GM12864 (cell line): ENCODE measurements at regions not wholly inside any gene's neighbourhood (a gene's known extent, or its start where the extent isn't known, plus 50 kb on each side); places are given as distances from the start of the nearest gene placed in this dataset.

Experiments used
- DNase-seq: peaks from one replicate; pipeline ENCODE4 v3.0.0-alpha.2; 2011; ENCODE audit warnings: low read depth
- H3K4me3 ChIP-seq: 2 replicates; pipeline ENCODE4 v1.5.1; 2011; ENCODE audit warnings: mild to moderate bottlenecking, low read depth, low read length, control low read depth
- TF ChIP-seq, protein P1 (sequence below): IDR thresholded peaks from 2 replicates; pipeline ENCODE4 v1.5.1; 2011; ENCODE audit warnings: low read depth, mild to moderate bottlenecking, moderate library complexity, low read length, control low read depth, inconsistent platforms; ENCODE audit errors: missing control alignments

DNA sequence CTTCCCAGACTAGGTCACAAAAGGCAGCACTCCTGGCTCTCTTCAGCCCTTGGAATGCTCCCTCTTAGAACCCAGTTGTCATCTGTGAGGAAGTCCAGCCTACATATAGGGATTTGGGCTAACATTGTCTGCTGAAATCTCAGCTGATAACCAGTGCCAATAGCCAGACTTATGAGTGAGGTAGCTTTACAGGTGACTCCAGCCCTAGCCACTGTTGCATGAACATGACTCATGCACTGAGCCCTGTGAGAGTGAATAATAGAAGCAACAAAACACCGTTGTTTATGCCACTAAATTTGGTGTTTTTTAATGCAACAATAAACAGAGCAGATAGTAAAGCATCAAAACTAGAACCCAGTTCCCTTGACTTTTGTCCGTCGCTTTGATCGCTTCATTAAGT lies 433.2 kb downstream of the STIM2 start:
- TF ChIP-seq, protein P1, sequence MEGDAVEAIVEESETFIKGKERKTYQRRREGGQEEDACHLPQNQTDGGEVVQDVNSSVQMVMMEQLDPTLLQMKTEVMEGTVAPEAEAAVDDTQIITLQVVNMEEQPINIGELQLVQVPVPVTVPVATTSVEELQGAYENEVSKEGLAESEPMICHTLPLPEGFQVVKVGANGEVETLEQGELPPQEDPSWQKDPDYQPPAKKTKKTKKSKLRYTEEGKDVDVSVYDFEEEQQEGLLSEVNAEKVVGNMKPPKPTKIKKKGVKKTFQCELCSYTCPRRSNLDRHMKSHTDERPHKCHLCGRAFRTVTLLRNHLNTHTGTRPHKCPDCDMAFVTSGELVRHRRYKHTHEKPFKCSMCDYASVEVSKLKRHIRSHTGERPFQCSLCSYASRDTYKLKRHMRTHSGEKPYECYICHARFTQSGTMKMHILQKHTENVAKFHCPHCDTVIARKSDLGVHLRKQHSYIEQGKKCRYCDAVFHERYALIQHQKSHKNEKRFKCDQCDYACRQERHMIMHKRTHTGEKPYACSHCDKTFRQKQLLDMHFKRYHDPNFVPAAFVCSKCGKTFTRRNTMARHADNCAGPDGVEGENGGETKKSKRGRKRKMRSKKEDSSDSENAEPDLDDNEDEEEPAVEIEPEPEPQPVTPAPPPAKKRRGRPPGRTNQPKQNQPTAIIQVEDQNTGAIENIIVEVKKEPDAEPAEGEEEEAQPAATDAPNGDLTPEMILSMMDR, result no peak
- no peak overlapping the region for H3K4me3 ChIP-seq
- DNase-seq, result no peak

DNA sequence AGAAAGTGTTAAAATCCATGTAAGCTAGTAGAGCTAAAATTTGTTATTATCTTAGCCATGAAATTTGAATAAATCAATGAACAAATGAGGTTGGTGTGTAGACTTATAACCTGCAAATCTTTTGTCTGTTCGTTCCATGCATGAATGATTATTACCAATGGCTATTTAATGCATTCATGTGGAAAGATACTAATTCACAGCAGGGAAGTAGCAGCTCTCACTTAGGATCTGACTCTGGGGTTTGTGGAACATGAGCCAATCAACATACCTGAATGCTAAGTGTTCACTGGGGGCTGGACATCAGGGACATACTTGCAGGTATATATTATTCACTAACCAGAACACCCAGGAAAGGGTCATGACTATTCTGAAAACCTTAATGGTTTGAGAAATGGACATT lies 444.1 kb downstream of the STIM2 start:
- H3K4me3 ChIP-seq, result no peak overlapping the region
- no peak for DNase-seq
- TF ChIP-seq, protein P1, result no peak

DNA sequence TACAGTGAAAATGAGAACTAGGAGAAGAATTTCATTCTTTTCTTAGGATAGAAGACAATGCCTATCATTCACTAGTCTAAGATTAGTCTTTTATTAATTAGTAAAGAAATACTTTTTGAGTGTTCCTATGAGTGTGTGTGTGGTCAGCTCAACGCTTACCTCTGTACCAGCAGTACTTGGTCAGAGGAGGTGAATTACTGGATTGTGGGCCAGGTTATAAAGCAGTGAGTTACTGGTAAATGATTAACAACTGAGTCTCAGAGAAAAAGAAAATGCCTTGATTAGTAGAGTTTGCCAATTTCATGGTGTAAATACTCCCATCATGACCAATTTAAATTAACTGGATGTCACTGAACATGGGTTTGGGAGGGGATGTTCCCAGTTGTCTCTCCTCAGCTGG lies 444.6 kb downstream of the STIM2 start:
- DNase-seq, result no peak
- H3K4me3 ChIP-seq, result no peak overlapping the region
- TF ChIP-seq, protein P1, result no peak

DNA sequence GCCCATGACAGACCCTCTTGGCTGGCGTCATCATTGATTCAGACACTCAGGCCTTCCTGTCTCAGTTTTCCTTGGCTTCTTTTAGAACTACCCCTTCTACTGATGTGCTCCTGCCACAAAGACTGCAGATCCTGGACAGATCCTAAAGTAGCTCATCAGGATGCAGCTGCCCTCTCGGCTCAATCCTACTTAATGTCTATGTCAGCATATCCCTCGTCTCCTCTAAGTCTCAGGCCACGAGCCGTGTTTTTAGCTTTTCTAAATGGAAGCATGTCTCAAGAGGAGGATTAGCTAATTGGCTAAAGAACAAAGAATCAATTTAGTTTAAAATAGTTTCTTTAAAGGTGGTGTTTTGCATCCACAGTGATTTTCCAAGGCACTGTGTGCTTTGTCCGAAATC lies 447.7 kb downstream of the STIM2 start:
- H3K4me3 ChIP-seq, result no peak overlapping the region
- no peak for DNase-seq
- TF ChIP-seq, protein P1, result no peak

DNA sequence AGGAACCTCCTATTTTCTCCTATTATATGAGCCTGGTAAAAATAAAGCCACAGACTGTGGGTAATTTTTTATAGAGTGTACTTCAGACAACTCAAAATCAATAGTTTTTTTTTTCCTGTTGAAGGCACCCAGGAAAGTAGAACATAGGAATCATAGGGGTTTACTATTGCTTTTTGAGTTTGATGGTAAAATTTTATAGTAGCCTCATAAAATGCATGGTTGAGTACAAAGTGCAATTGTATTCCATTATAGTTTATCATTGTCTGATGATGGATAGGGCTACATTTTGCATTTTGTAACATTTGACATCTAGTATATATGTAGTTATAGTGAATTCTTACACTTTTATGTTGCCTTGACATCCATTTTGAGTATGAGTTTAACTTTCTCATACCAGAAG lies 455.0 kb downstream of the STIM2 start:
- TF ChIP-seq, protein P1, result no peak
- no peak overlapping the region for H3K4me3 ChIP-seq
- DNase-seq, result no peak

DNA sequence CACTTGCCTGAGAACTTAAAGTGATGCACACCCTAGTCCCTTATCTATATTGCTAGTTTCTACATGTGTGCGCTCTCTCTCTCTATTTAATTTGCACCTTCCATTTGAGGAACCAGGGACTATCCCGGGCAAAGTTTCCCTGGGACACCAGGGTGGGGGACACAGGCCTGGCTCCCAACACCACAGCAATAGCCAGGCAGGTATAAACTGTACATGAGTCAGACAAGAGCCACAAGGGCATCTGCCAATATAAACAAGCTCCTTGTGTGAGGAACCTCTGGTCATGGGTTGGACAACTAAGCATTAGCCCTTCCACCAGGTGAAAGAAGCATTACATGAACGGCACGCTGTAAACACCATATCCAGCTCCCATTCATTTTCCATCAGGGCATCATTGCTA lies 455.5 kb downstream of the STIM2 start:
- TF ChIP-seq, protein P1, result no peak
- DNase-seq, result no peak
- no peak overlapping the region for H3K4me3 ChIP-seq

DNA sequence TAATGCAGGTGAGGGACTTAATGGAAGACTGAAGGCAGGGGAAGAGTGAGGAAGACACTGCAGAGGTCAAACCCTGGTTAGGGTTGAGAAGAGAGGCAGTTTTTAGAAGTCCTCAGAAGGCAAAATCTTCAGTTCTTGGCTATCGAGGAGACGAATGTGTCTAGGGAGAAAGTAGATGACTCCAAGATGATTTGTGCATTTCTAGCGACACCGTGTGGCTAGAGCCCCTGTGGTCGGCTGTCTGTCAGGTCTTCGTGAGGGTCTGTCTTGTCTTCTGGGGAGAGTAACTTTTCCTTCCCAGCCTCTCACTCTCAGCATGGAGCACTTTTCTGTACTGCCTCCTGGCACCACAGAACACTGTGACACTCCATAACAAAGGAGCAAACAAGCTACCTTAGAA lies 458.1 kb downstream of the STIM2 start:
- TF ChIP-seq, protein P1, result peak; percentile 66
- no peak overlapping the region for H3K4me3 ChIP-seq
- no peak for DNase-seq
